PC-9 (cell line): ENCODE measurements at regions not wholly inside any gene's neighbourhood (a gene's known extent, or its start where the extent isn't known, plus 50 kb on each side); places are given as distances from the start of the nearest gene placed in this dataset.

ENCODE experiments used
- BruUV-seq: library from RNA; stranded (reverse); fragments of 400-500 nt; replicated peaks from 2 replicates; lab custom pipeline; 2021; lab: Mats Ljungman, UMichigan
- CTCF ChIA-PET: fragments of 300-600 bp; sonication (Branson Sonifier 250); formaldehyde crosslinking; loops from one replicate; lab custom pipeline; 2022; ENCODE audit warnings: antibody characterized with exemption; lab: Charles Lee
- POLR2A ChIA-PET: fragments of 300-600 bp; sonication (Branson Sonifier 250); formaldehyde crosslinking; loops from one replicate; lab custom pipeline; 2022; ENCODE audit warnings: antibody characterized with exemption; ENCODE audit not compliant: unreplicated experiment; lab: Charles Lee
- DNase-seq, 2 experiments: peaks; one replicate each; pipeline versions ENCODE4 v3.0.0 to v3.0.0-alpha.2; 2015 to 2022; ENCODE audit warnings: mixed read lengths in 1 of 2
- H2AFZ ChIP-seq: fragments of 200-600 bp; sonication (generic); 2 replicates; pipeline ENCODE4 v1.8.1; 2017; ENCODE audit warnings: antibody characterized with exemption
- H3F3A ChIP-seq: fragments of 200-600 bp; sonication (generic); 2 replicates; pipeline ENCODE4 v1.8.1; 2017; ENCODE audit warnings: antibody characterized with exemption, mild to moderate bottlenecking, low read depth; ENCODE audit not compliant: insufficient read depth
- H3K27ac ChIP-seq: fragments of 200-600 bp; sonication (generic); 2 replicates; pipeline ENCODE4 v1.6.1; 2016; ENCODE audit warnings: mixed run types
- H3K27me3 ChIP-seq: fragments of 200-600 bp; sonication (generic); 2 replicates; pipeline ENCODE4 v1.6.1; 2016; ENCODE audit warnings: low read depth, mixed run types; ENCODE audit not compliant: insufficient read depth
- H3K36me3 ChIP-seq: fragments of 200-600 bp; sonication (generic); 2 replicates; pipeline ENCODE4 v1.6.1; 2016; ENCODE audit warnings: low read depth, mixed run types
- H3K4me1 ChIP-seq: fragments of 200-600 bp; sonication (generic); replicated peaks from 2 replicates; pipeline ENCODE4 v1.6.1; 2016; ENCODE audit warnings: mixed run types; ENCODE audit not compliant: insufficient read depth
- H3K4me2 ChIP-seq: fragments of 200-600 bp; sonication (generic); 2 replicates; pipeline ENCODE4 v1.6.1; 2017; ENCODE audit warnings: mixed run types
- H3K4me3 ChIP-seq: fragments of 200-600 bp; sonication (generic); 2 replicates; pipeline ENCODE4 v1.6.1; 2016; ENCODE audit warnings: mixed run types
- H3K79me2 ChIP-seq: fragments of 200-600 bp; sonication (generic); 2 replicates; pipeline ENCODE4 v1.6.1; 2017; ENCODE audit warnings: low read depth, mixed run types
- H3K9me2 ChIP-seq: fragments of 200-600 bp; sonication (generic); 2 replicates; pipeline ENCODE4 v1.8.1; 2017; ENCODE audit warnings: mild to moderate bottlenecking; ENCODE audit not compliant: insufficient read depth
- H3K9me3 ChIP-seq: fragments of 200-600 bp; sonication (generic); 2 replicates; pipeline ENCODE4 v1.8.1; 2016; ENCODE audit warnings: low read depth; ENCODE audit not compliant: insufficient read depth
- H4K20me1 ChIP-seq: fragments of 200-600 bp; sonication (generic); 2 replicates; pipeline ENCODE4 v1.8.1; 2017; ENCODE audit not compliant: insufficient read depth
- CTCF ChIP-seq: fragments of 200-600 bp; sonication (generic); conservative IDR thresholded peaks from 2 replicates; pipeline ENCODE4 v1.6.1; 2017; ENCODE audit warnings: mixed run types, antibody characterized with exemption, mild to moderate bottlenecking, moderate library complexity
- EZH2 ChIP-seq: fragments of 200-600 bp; sonication (generic); IDR thresholded peaks from 2 replicates; pipeline ENCODE4 v1.8.0; 2017; ENCODE audit warnings: antibody characterized with exemption, low read depth
- intact Hi-C: fragments of 100-400 bp; cut with micrococcal nuclease; formaldehyde crosslinking; loops from one replicate; pipeline ENCODE4 v1.10.0; 2022; ENCODE audit not compliant: unreplicated experiment

GRCh38 chr5:82351754-82352145, 73.6 kb upstream of the RPS23 start:
- Histone ChIP-seq H3K27ac (no peak overlapping the region), H3K9me3 (no peaks in the 10 kb centered on the region), H3K36me3 (no peaks in the 10 kb centered on the region), H3F3A (peaks cover 4% of the 10 kb centered on the region), H3K4me1 (no peaks in the 10 kb centered on the region), H3K4me2 (no peak overlapping the region), H2AFZ (no peak overlapping the region), H4K20me1 (no peaks in the 10 kb centered on the region), H3K79me2 (no peaks in the 10 kb centered on the region), H3K4me3 (no peak overlapping the region), H3K27me3 (no peaks in the 10 kb centered on the region), H3K9me2 (no peaks in the 10 kb centered on the region)
- no TSS peak for BruUV-seq
- DNase-seq: peak in 1 of 2 experiments; percentile 49
- ChIA-PET CTCF (interaction anchor here (0.6 kb wide), 1 partner anchor 39 kb away, joined by 3 read pairs; no protein-coding TSS in a partner anchor), POLR2A (no interaction called here)
- TF ChIP-seq EZH2: no peak
- TF ChIP-seq CTCF: peak; percentile 90
- intact Hi-C loops: loop anchor here (1.0 to 5.0 kb wide), 5 partner anchors 69 to 1361 kb away; no protein-coding TSS in a partner anchor

- no peaks in the 10 kb centered on the region for H3K4me1 ChIP-seq
- CTCF ChIA-PET: no interaction called here
- POLR2A ChIA-PET: no interaction called here
Observed at GRCh38 chr5:82351297-82351696, 73.1 kb upstream of the RPS23 start.

GRCh38 chr5:82349652-82350051, 71.5 kb upstream of the RPS23 start:
- BruUV-seq: no TSS peak
- no peaks in the 10 kb centered on the region for H4K20me1 ChIP-seq
- no peaks in the 10 kb centered on the region for H3K27me3 ChIP-seq
- intact Hi-C loops: loop anchor here (5.0 kb wide), 3 partner anchors 443 to 1363 kb away; no protein-coding TSS in a partner anchor
- H3K27ac ChIP-seq: no peak overlapping the region
- no peaks in the 10 kb centered on the region for H3K36me3 ChIP-seq
- TF ChIP-seq EZH2 (no peak), CTCF (no peak)
- CTCF ChIA-PET: no interaction called here
- POLR2A ChIA-PET: interaction anchor here (0.7 kb wide), 1 partner anchor 1125 kb away, joined by 3 read pairs; no protein-coding TSS in a partner anchor
- no peak overlapping the region for H3K4me2 ChIP-seq
- no peaks in the 10 kb centered on the region for H3K4me1 ChIP-seq
- no peak overlapping the region for H2AFZ ChIP-seq
- no peaks in the 10 kb centered on the region for H3K79me2 ChIP-seq
- no peaks in the 10 kb centered on the region for H3K9me3 ChIP-seq
- DNase-seq: no peak
- no peak overlapping the region for H3K4me3 ChIP-seq
- H3K9me2 ChIP-seq: no peaks in the 10 kb centered on the region
- H3F3A ChIP-seq: no peaks in the 10 kb centered on the region

More at GRCh38 chr5:82351297-82351696, 73.1 kb upstream of the RPS23 start:
- TF ChIP-seq EZH2 (no peak), CTCF (no peak)
- Histone ChIP-seq H3K9me3 (no peaks in the 10 kb centered on the region), H3K79me2 (no peaks in the 10 kb centered on the region), H3K27me3 (no peaks in the 10 kb centered on the region), H4K20me1 (no peaks in the 10 kb centered on the region), H3K36me3 (no peaks in the 10 kb centered on the region), H3K27ac (no peak overlapping the region), H3K9me2 (no peaks in the 10 kb centered on the region), H3K4me2 (no peak overlapping the region), H3F3A (no peaks in the 10 kb centered on the region), H2AFZ (no peak overlapping the region), H3K4me3 (no peak overlapping the region)
- BruUV-seq: no TSS peak
- no peak for DNase-seq
- intact Hi-C loops: loop anchor here (5.0 kb wide), 3 partner anchors 441 to 1361 kb away; no protein-coding TSS in a partner anchor
